ENCODE measurements at regions not wholly inside any gene's neighbourhood (a gene's known extent, or its start where the extent isn't known, plus 50 kb on each side); places are given as distances from the start of the nearest gene placed in this dataset.

DNA sequence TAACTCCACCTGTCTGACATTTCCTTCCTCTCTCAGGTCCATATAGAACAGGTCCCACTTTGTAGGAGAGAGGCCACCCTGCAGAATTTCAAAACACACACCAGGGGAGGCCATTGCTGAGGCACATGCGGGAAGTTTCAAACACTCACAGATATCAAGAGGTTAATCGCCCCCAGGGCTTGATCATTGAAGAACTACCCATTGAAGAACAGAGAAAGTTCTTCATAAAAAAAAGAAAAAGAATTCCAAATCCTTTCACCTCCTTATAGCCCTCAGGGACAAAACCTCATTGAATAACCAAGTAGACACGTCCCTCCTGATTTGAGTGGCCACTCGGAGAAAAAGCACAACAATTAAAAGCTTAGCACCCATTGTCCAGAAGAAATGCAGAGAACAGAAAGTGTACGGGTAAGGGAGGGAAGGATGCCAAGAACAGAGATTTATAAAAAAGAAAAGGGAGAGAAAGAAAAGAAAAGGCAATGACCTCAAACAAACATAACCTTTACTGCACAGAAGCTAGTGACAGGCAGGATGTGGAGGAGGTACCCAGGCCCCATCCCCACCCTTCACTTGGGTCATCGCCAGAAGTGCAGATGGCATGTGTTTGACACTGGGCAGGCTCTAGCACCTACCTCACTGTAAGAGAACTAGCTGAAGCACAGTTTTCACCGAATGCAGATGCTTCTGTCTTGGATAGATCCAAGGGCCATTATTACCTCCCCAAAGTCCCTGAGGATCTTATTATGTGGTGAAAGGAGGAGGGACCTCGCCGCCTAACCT is 112.3 kb upstream of the HES1 start:
- H3K9me3 ChIP-seq: no peaks in the 10 kb centered on the region
- TF ChIP-seq, protein P1, sequence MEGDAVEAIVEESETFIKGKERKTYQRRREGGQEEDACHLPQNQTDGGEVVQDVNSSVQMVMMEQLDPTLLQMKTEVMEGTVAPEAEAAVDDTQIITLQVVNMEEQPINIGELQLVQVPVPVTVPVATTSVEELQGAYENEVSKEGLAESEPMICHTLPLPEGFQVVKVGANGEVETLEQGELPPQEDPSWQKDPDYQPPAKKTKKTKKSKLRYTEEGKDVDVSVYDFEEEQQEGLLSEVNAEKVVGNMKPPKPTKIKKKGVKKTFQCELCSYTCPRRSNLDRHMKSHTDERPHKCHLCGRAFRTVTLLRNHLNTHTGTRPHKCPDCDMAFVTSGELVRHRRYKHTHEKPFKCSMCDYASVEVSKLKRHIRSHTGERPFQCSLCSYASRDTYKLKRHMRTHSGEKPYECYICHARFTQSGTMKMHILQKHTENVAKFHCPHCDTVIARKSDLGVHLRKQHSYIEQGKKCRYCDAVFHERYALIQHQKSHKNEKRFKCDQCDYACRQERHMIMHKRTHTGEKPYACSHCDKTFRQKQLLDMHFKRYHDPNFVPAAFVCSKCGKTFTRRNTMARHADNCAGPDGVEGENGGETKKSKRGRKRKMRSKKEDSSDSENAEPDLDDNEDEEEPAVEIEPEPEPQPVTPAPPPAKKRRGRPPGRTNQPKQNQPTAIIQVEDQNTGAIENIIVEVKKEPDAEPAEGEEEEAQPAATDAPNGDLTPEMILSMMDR (IDR thresholded peaks at IDR 0.05): no peak
- TF ChIP-seq POLR2A (IDR thresholded peaks at IDR 0.05): no peak
- H3K27ac ChIP-seq: no peak overlapping the region
- no peaks in the 10 kb centered on the region for H3K36me3 ChIP-seq (replicated peaks in 1 of 2; ENCODE audit: insufficient read depth in 1 of 2, low read depth in 2 of 2)
- H3K27me3 ChIP-seq: no peaks in the 10 kb centered on the region
- H3K4me1 ChIP-seq: no peaks in the 10 kb centered on the region
- DNase-seq: peak in 2 of 4 donors; percentile 23 to 43
- 77 to 79% methylated on average over 9 of the region's 9 CpGs for WGBS, 2 donors
- no peak for ATAC-seq
- intact Hi-C loops (cut with DNase I): no loop called here
- H3K4me3 ChIP-seq: no peak overlapping the region

DNA sequence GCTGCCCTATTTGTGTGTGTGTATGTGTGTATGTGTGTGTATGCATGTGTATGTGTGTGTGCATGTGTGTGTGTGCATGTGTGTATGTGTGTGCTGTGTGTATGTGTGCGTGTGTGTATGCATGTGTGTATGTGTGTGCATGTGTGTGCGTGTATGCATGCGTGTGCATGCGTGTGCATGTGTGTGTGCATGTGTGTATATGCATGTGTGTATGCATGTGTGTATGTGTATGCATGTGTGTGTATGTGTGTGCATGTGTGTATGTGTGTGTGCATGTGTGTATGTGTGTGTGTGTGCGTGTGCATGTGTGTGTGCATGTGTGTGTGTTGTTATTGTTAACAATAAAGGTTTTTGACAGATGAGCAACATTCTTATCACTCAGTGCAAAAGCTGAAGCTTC is 110.8 kb upstream of the HES1 start:
- TF ChIP-seq, protein P1 (IDR thresholded peaks at IDR 0.05): no peak
- no peak for TF ChIP-seq POLR2A (IDR thresholded peaks at IDR 0.05)
- Histone ChIP-seq H3K4me1 (peaks cover 6% of the 10 kb centered on the region), H3K27me3 (no peaks in the 10 kb centered on the region), H3K9me3 (no peaks in the 10 kb centered on the region), H3K4me3 (no peak overlapping the region), H3K36me3 (replicated peaks in 1 of 2; ENCODE audit: insufficient read depth in 1 of 2, low read depth in 2 of 2) (no peaks in the 10 kb centered on the region), H3K27ac (no peak overlapping the region)
- ATAC-seq: no peak
- DNase-seq: no peak
- 71 to 78% methylated on average over 5 of the region's 5 CpGs for WGBS, 2 donors
- intact Hi-C loops (cut with DNase I): no loop called here

DNA sequence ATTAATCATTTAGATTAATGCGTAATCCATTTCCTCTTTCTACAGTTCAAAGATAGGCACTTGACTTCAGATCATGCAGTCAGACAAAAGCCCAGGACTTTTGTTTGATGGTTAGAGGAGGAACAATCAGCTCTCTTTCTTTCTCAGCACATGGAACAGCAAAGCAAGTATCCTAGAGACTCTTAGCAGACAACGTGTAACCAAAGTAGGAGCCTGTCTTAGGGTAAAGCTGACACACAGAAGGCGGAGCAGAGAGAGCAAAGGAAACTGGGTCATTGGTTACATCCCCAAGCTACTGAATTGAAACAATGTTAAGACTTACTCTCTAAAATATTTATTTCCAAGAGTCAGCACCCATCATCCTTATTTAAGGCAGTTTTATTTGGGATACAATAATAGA is 110.0 kb upstream of the HES1 start:
- Histone ChIP-seq H3K27me3 (no peaks in the 10 kb centered on the region), H3K4me3 (no peak overlapping the region), H3K36me3 (replicated peaks in 1 of 2; ENCODE audit: insufficient read depth in 1 of 2, low read depth in 2 of 2) (no peaks in the 10 kb centered on the region), H3K27ac (no peak overlapping the region), H3K4me1 (peaks cover 14% of the 10 kb centered on the region), H3K9me3 (no peaks in the 10 kb centered on the region)
- TF ChIP-seq, protein P1 (IDR thresholded peaks at IDR 0.05): no peak
- TF ChIP-seq POLR2A (IDR thresholded peaks at IDR 0.05): no peak
- DNase-seq (no peak), ATAC-seq (no peak)
- WGBS, 2 donors: 81 to 83% methylated on average over 3 of the region's 3 CpGs
- intact Hi-C loops (cut with DNase I): no loop called here

DNA sequence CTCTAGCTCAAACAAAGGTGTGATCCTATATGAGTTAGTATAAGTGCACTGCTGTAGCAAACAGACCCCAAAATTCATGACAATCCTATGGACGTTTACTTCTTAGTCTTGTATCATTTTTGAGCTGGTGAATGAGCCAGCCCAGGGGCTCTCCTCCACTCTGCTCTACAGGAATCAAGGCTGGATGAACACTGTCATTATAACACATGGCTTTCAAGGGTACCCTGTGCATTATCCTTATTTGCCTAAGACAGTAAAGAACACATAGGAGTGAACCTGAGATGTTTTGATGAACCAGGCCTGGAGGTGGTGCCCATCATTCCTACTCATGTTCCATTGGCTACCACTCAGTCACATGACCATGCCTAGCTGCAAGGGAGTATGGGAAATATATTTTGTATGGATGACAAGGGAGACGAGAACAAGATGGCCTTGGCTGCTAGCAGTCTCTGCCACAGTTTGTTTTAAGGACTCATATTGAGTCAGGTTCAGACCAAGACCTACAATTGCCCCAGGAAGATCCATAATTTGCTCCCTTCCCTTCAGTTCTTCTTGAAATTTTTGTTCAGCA is 107.4 kb upstream of the HES1 start:
- no peak for DNase-seq
- 68 to 98% methylated on average over 2 of the region's 2 CpGs for WGBS, 2 donors
- Histone ChIP-seq H3K27ac (no peak overlapping the region), H3K4me3 (no peak overlapping the region), H3K36me3 (replicated peaks in 1 of 2; ENCODE audit: insufficient read depth in 1 of 2, low read depth in 2 of 2) (no peaks in the 10 kb centered on the region), H3K4me1 (peaks cover 14% of the 10 kb centered on the region), H3K27me3 (no peaks in the 10 kb centered on the region), H3K9me3 (no peaks in the 10 kb centered on the region)
- no peak for ATAC-seq
- intact Hi-C loops (cut with DNase I): no loop called here
- TF ChIP-seq, protein P1 (IDR thresholded peaks at IDR 0.05): no peak
- no peak for TF ChIP-seq POLR2A (IDR thresholded peaks at IDR 0.05)

DNA sequence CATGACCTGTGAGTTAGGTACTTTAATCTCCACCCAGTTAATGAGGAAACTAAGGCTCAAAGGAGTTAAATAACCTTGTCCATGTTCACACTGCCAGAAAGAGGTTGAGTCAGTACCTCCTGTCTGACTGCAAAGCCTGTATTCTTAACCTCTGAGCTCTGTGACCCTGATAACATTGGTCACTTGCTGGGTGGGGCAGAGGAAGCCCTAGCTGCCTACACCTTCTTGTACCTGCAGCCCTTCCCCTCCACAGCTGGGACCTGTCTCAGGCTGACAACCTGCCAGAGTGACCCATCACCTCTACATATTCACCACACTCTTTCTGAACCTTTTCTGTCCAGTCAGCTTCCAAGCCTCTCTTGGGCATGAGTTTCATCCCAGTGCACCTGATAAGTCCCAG is 106.1 kb upstream of the HES1 start:
- intact Hi-C loops (cut with DNase I): no loop called here
- peak; percentile 14 for ATAC-seq

More for the DNA sequence above, 106.1 kb upstream of the HES1 start:
- peaks cover 14% of the 10 kb centered on the region for H3K4me1 ChIP-seq
- no peak for TF ChIP-seq POLR2A (IDR thresholded peaks at IDR 0.05)
- TF ChIP-seq, protein P1 (IDR thresholded peaks at IDR 0.05): no peak
- no peaks in the 10 kb centered on the region for H3K36me3 ChIP-seq (replicated peaks in 1 of 2; ENCODE audit: insufficient read depth in 1 of 2, low read depth in 2 of 2)
- no peaks in the 10 kb centered on the region for H3K9me3 ChIP-seq
- no peak overlapping the region for H3K4me3 ChIP-seq
- DNase-seq: peak in 2 of 4 donors; percentile 19 to 26
- H3K27me3 ChIP-seq: no peaks in the 10 kb centered on the region
- H3K27ac ChIP-seq: peak overlapping the region in 1 of 4 donors; percentile 12
